ENCODE measurements at regions not wholly inside any gene's neighbourhood (a gene's known extent, or its start where the extent isn't known, plus 50 kb on each side); places are given as distances from the start of the nearest gene placed in this dataset.

GRCh38 chr12:33653362-33653761 is 213.7 kb upstream of the SYT10 start:
- TF ChIP-seq MXI1 (IDR thresholded peaks at IDR 0.05; ENCODE audit: low read depth, low read length) (no peak), CTCF (IDR thresholded peaks at IDR 0.05) (no peak), TEAD4 (IDR thresholded peaks at IDR 0.05; ENCODE audit: borderline replicate concordance, insufficient read depth) (no peak), RAD21 (IDR thresholded peaks at IDR 0.05; ENCODE audit: low read length) (no peak), YY1 (IDR thresholded peaks at IDR 0.05; ENCODE audit: low read depth) (no peak), SMC3 (IDR thresholded peaks at IDR 0.05; ENCODE audit: low read depth, low read length) (no peak)
